ENCODE measurements at regions not wholly inside any gene's neighbourhood (a gene's known extent, or its start where the extent isn't known, plus 50 kb on each side); places are given as distances from the start of the nearest gene placed in this dataset.

DNA sequence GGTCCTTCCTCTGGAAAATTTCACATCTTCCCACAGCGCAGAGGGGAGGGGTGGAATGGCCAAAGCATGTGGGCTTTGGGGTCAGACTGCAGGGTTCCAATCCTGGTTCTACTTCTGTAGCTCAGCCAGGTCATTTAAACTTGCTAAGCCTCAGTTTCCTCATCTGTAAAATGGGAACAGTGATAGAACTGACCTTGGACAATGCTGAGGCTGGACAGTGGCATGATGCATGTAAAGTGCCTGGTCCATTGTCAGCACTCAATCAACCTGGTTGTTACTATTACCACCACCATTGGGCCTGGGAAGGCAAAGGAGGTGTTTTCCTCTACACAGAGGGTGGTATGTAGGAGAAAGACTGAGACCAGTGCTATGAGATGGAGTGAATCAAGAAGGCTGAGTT, 162.8 kb downstream of the VRK1 start:
- H4K20me1 ChIP-seq (ENCODE audit: insufficient read depth), result no peaks in the 10 kb centered on the region
- TF ChIP-seq, protein P1, sequence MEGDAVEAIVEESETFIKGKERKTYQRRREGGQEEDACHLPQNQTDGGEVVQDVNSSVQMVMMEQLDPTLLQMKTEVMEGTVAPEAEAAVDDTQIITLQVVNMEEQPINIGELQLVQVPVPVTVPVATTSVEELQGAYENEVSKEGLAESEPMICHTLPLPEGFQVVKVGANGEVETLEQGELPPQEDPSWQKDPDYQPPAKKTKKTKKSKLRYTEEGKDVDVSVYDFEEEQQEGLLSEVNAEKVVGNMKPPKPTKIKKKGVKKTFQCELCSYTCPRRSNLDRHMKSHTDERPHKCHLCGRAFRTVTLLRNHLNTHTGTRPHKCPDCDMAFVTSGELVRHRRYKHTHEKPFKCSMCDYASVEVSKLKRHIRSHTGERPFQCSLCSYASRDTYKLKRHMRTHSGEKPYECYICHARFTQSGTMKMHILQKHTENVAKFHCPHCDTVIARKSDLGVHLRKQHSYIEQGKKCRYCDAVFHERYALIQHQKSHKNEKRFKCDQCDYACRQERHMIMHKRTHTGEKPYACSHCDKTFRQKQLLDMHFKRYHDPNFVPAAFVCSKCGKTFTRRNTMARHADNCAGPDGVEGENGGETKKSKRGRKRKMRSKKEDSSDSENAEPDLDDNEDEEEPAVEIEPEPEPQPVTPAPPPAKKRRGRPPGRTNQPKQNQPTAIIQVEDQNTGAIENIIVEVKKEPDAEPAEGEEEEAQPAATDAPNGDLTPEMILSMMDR (IDR thresholded peaks at IDR 0.05; ENCODE audit: poor library complexity, severe bottlenecking), result no peak
- no peak for TF ChIP-seq EZH2 (IDR thresholded peaks at IDR 0.05; ENCODE audit: borderline replicate concordance, insufficient read depth, low read length, poor library complexity, severe bottlenecking)
- no peak for TF ChIP-seq EP300 (conservative IDR thresholded peaks at IDR 0.05; ENCODE audit: poor library complexity, severe bottlenecking)
- TF ChIP-seq RAD21 (conservative IDR thresholded peaks at IDR 0.05), result no peak
- TF ChIP-seq POLR2AphosphoS5 (IDR thresholded peaks at IDR 0.05), result no peak
- TF ChIP-seq SMC3 (conservative IDR thresholded peaks at IDR 0.05; ENCODE audit: poor library complexity), result no peak
- TF ChIP-seq MXI1 (conservative IDR thresholded peaks at IDR 0.05; ENCODE audit: poor library complexity, severe bottlenecking), result no peak
- TF ChIP-seq, protein P2, sequence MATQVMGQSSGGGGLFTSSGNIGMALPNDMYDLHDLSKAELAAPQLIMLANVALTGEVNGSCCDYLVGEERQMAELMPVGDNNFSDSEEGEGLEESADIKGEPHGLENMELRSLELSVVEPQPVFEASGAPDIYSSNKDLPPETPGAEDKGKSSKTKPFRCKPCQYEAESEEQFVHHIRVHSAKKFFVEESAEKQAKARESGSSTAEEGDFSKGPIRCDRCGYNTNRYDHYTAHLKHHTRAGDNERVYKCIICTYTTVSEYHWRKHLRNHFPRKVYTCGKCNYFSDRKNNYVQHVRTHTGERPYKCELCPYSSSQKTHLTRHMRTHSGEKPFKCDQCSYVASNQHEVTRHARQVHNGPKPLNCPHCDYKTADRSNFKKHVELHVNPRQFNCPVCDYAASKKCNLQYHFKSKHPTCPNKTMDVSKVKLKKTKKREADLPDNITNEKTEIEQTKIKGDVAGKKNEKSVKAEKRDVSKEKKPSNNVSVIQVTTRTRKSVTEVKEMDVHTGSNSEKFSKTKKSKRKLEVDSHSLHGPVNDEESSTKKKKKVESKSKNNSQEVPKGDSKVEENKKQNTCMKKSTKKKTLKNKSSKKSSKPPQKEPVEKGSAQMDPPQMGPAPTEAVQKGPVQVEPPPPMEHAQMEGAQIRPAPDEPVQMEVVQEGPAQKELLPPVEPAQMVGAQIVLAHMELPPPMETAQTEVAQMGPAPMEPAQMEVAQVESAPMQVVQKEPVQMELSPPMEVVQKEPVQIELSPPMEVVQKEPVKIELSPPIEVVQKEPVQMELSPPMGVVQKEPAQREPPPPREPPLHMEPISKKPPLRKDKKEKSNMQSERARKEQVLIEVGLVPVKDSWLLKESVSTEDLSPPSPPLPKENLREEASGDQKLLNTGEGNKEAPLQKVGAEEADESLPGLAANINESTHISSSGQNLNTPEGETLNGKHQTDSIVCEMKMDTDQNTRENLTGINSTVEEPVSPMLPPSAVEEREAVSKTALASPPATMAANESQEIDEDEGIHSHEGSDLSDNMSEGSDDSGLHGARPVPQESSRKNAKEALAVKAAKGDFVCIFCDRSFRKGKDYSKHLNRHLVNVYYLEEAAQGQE (IDR thresholded peaks at IDR 0.05; ENCODE audit: borderline replicate concordance), result no peak
- no peak for TF ChIP-seq TAF1 (IDR thresholded peaks at IDR 0.05; ENCODE audit: low read depth)
- H3K9ac ChIP-seq (ENCODE audit: low read length), result no peak overlapping the region
- H3F3A ChIP-seq (ENCODE audit: insufficient read depth, low read length, poor library complexity, severe bottlenecking), result no peaks in the 10 kb centered on the region
- no peaks in the 10 kb centered on the region for H3K79me2 ChIP-seq (replicated peaks; ENCODE audit: insufficient read depth, low read length)
- no peak overlapping the region for H3K4me3 ChIP-seq (ENCODE audit: low read length)
- H3K27me3 ChIP-seq (ENCODE audit: insufficient read depth, low read depth, low read length), result no peaks in the 10 kb centered on the region
- no peaks in the 10 kb centered on the region for H3K9me3 ChIP-seq (ENCODE audit: low read length)
- H3K4me2 ChIP-seq (ENCODE audit: low read length), result no peak overlapping the region
- H2AFZ ChIP-seq (ENCODE audit: low read depth, low read length), result no peak overlapping the region
- no peaks in the 10 kb centered on the region for H3K36me3 ChIP-seq (ENCODE audit: insufficient read depth, low read length)
- no peak overlapping the region for H3K27ac ChIP-seq (ENCODE audit: low read length)
- no peaks in the 10 kb centered on the region for H3K9me2 ChIP-seq (ENCODE audit: insufficient read depth, low read length)

DNA sequence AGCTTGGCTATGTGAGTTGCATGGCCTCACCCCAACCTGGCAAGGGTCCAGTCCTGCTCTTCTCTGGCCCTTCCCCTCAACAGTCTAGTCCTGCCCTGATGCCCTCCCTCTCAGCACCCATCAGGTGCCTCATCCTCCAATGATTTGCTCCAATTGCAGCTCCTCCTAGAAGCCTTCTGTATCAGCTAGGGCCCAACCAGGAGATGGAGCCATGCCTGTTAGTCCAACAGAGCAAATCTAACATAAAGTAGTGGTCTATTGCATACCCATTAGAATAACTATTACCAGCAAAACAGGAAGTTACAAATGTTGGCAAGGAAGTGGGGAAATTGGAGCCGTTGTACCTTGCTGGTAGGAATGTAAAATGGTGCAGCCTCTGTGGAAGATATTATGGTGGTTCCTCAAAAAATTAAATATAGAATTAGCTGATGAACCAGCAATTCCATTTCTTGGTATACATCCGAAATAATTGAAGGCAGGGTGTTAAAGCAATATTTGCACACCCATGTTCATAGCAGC, 163.5 kb downstream of the VRK1 start:
- no peaks in the 10 kb centered on the region for H3K9me2 ChIP-seq (ENCODE audit: insufficient read depth, low read length)
- H3K4me2 ChIP-seq (ENCODE audit: low read length), result no peak overlapping the region
- no peaks in the 10 kb centered on the region for H3F3A ChIP-seq (ENCODE audit: insufficient read depth, low read length, poor library complexity, severe bottlenecking)
- TF ChIP-seq, protein P1 (IDR thresholded peaks at IDR 0.05; ENCODE audit: poor library complexity, severe bottlenecking), result no peak
- TF ChIP-seq, protein P2 (IDR thresholded peaks at IDR 0.05; ENCODE audit: borderline replicate concordance), result no peak
- TF ChIP-seq RAD21 (conservative IDR thresholded peaks at IDR 0.05) (no peak), TAF1 (IDR thresholded peaks at IDR 0.05; ENCODE audit: low read depth) (no peak), EP300 (conservative IDR thresholded peaks at IDR 0.05; ENCODE audit: poor library complexity, severe bottlenecking) (no peak)
- no peak overlapping the region for H3K27ac ChIP-seq (ENCODE audit: low read length)
- H4K20me1 ChIP-seq (ENCODE audit: insufficient read depth), result no peaks in the 10 kb centered on the region
- H3K27me3 ChIP-seq (ENCODE audit: insufficient read depth, low read depth, low read length), result no peaks in the 10 kb centered on the region
- H3K9me3 ChIP-seq (ENCODE audit: low read length), result no peaks in the 10 kb centered on the region
- H3K36me3 ChIP-seq (ENCODE audit: insufficient read depth, low read length), result no peaks in the 10 kb centered on the region
- no peak overlapping the region for H3K4me3 ChIP-seq (ENCODE audit: low read length)
- no peaks in the 10 kb centered on the region for H3K79me2 ChIP-seq (replicated peaks; ENCODE audit: insufficient read depth, low read length)
- no peak overlapping the region for H3K9ac ChIP-seq (ENCODE audit: low read length)
- no peak overlapping the region for H2AFZ ChIP-seq (ENCODE audit: low read depth, low read length)

All from neural cell (in vitro differentiated cells).